GM12874 (cell line): ENCODE measurements at regions not wholly inside any gene's neighbourhood (a gene's known extent, or its start where the extent isn't known, plus 50 kb on each side); places are given as distances from the start of the nearest gene placed in this dataset.

Experiments used
- CTCF ChIP-seq: IDR thresholded peaks from 2 replicates; pipeline ENCODE4 v1.5.1; 2011; ENCODE audit warnings: low read depth, mild to moderate bottlenecking, control low read depth, low read length, moderate library complexity; ENCODE audit not compliant: insufficient read depth

- no peak for TF ChIP-seq CTCF
Measured at GRCh38 chr18:41665210-41665609, 289.8 kb upstream of the PIK3C3 start.

GRCh38 chr18:41660654-41661053 is 294.4 kb upstream of the PIK3C3 start:
- TF ChIP-seq CTCF, result no peak

- no peak for TF ChIP-seq CTCF
Measured at GRCh38 chr18:41659438-41660130, 295.4 kb upstream of the PIK3C3 start.

- TF ChIP-seq CTCF, result no peak
Measured at GRCh38 chr18:41657189-41657588, 297.8 kb upstream of the PIK3C3 start.

- TF ChIP-seq CTCF, result no peak
Measured at GRCh38 chr18:41655074-41655473, 300.0 kb upstream of the PIK3C3 start.

GRCh38 chr18:41647914-41648313 is 307.1 kb upstream of the PIK3C3 start:
- TF ChIP-seq CTCF, result no peak

- TF ChIP-seq CTCF, result no peak
Measured at GRCh38 chr18:41646915-41647620, 308.0 kb upstream of the PIK3C3 start.
